GM18873 (cell line): ENCODE measurements at regions not wholly inside any gene's neighbourhood (a gene's known extent, or its start where the extent isn't known, plus 50 kb on each side); places are given as distances from the start of the nearest gene placed in this dataset.

Experiments used
- ATAC-seq: cut with Tn5 transposase; IDR thresholded peaks from one replicate; pipeline ENCODE4 v1.9.1; 2021; ENCODE audit warnings: mild to moderate bottlenecking, moderate library complexity, moderate number of reproducible peaks; ENCODE audit not compliant: unreplicated experiment, low FRiP score

GRCh38 chr2:133957724-133958480 is 296.0 kb upstream of the MGAT5 start:
- ATAC-seq = no peak

DNA sequence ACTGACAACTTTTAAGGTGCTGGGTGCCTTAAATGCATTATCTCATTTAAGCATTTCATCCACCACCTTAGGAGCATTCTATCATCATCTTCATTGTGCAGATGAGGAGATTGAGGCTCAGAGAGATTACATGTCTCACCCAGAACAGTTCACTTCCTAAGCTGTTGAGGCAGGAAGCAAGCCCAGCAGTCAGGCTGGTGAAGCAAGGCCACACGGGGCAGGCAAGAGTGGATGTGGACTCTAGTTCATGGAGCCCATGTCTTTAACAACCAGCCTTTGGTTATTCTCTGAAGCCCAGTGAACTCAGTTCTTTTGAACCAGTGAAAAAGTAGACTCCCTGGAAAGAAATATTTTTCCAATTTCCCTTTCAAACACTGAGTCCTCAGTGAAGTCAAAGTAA is 294.8 kb upstream of the MGAT5 start:
- ATAC-seq = no peak

DNA sequence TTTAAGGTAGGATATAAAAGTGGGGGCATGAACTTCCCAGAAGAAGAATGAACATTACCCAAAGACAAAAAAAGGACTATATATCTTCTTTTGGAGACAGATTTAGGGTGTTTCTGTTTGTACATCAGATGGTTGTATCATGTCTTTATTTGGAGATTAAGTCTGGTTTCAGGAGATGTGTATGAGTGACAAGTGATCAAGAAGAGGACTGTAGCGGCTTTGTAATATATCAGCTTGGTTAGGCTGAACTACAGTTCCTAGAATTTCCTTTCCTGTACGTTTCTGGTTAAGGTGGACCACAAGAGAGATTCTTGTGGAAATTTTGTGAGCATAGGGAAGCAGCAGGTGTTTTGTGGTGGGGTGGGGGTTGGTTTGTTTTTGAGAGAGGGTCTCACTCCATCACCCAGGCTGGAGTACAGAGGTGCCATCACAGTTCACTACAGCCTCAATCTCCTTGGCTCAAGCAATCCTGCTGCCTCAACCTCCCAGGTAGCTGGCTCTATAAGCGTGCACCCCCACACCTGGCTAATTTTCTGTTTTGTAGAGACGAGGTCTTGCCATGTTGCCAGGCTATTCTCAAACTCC is 287.1 kb upstream of the MGAT5 start:
- ATAC-seq = no peak

GRCh38 chr2:133967326-133967725 is 286.5 kb upstream of the MGAT5 start:
- no peak for ATAC-seq

GRCh38 chr2:133968446-133968845 is 285.4 kb upstream of the MGAT5 start:
- ATAC-seq = no peak

GRCh38 chr2:133970641-133971040 is 283.2 kb upstream of the MGAT5 start:
- ATAC-seq = no peak

DNA sequence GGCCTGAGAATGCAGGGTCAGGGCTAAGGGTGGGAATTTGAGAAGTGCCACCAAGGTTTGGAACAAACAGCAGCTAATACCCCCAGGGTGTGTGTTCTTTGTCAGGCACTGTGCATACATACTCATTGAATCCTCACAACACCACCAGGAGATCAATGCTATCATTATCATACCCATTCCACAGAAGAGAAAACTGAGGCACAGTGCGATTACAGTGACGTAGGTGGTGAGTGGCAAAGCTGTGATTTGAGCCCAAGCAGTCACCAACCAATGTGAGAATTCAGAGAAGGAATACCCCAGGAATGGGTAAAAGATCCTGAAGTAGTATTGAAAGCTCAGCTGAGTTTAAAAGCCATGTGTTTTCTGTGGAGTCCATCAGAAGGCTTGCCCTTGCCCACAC is 281.6 kb upstream of the MGAT5 start:
- no peak for ATAC-seq

DNA sequence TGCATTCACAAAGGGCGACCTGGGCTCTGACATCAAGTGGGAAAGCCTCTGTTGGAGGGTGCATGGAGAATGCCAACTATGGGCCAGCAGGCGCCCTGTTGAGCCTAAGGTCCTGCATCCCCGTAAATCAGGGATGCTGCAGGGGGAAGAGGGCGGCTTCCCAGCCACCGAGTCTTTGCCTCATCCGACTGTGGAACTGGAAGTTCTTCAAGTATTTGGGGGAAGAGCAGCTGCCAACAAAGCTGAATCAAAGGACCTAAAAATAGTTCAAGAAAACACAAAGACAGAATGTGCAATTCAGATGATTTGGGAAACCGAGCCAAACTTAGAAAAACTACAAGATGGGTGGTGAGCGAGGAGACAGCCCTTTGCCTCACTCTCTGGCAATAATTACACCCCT is 281.1 kb upstream of the MGAT5 start:
- ATAC-seq = no peak

DNA sequence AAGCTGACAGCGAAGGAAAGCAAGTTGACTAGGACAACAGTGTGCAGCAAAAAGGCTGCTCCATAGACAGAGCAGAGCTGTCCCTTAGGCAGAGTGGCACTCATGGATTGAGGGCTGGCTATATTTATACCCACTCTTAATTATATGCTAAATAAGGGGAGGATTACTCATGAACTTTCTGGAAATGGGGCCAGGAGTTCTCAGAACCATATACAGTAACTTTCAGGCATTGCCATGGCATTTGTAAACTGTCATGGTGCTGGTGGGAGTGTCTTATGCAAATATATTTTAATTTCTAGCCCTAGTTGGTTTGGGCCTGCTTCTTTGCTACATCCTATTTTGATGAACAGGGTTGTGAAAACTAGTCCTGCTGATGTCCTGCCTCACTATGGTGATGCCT is 279.5 kb upstream of the MGAT5 start:
- no peak for ATAC-seq

DNA sequence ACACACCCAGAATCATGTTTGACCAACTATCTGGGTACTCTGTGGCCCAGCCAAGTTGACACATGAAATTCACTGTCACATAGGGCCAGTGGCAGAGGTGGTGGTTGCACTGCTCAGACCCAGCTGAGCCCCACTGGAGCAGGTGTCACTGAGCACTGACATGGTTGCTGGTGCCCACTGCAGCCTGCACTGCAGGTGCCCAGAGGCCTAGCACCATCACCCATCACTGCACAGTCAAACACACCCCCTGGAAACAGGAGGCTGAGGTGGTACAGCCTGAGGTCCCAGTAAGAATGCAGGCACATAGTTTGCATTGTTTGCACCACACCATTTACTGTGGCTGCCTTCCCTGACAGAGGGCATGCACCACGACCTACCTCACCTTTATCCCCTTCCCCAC is 278.7 kb upstream of the MGAT5 start:
- ATAC-seq = no peak

- no peak for ATAC-seq
These were observed 278.0 kb upstream of the MGAT5 start for GRCh38 chr2:133975676-133976428.

GRCh38 chr2:133976659-133977058 is 277.2 kb upstream of the MGAT5 start:
- no peak for ATAC-seq

DNA sequence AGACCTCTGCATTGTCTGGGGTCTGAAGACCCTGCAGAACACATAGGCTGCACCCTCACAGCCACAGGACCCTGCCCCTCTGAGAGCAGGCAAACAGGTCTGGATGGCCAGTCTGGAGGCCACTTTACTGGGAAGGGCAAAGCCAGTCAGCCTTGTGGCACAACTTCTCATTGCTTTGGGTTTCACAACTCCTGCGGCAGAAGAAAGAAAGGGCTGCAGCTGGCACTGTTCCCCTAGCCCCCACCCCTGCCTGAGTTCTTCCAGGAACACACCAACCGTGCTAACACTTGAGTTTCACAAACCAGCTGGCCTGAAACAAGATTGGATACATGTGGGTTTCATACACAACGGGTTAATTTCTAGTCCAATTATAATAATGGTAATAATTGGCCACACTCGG is 276.5 kb upstream of the MGAT5 start:
- no peak for ATAC-seq

GRCh38 chr2:133982256-133982655 is 271.6 kb upstream of the MGAT5 start:
- ATAC-seq = no peak

- ATAC-seq = no peak
These were observed 268.3 kb upstream of the MGAT5 start for GRCh38 chr2:133985563-133985962.

GRCh38 chr2:133986081-133986837 is 267.6 kb upstream of the MGAT5 start:
- no peak for ATAC-seq

- ATAC-seq = no peak
These were observed 266.7 kb upstream of the MGAT5 start for GRCh38 chr2:133986881-133987795.

DNA sequence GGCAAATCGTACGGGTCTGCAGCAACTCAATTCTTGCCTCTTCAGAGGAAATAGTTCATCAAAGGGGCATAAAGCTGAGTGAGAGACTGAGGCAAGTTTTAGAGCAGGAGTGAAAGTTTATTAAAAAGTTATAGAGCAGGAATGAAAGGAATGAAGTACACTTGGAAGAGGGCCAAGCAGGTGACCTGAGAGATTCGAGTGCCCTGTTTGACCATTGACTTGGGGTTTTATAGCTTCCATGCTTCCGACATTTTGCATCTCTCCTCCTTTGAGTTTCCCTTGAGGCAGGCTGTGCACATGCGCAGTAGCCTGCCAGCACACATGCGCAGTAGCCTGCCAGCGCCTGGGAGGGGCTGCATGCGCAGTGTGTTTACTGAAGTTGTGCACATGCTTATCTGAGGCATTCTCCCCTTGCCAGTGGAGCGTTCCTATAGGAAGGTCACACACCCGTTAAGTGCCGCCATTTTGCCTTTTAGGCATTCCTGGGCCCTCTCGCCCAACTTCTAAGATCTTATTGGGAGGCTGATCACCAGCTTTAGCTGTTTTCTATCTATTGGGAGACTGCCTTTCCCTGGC is 265.5 kb upstream of the MGAT5 start:
- ATAC-seq = no peak

GRCh38 chr2:133991606-133992168 is 262.2 kb upstream of the MGAT5 start:
- ATAC-seq = no peak
